B cell (primary cell): ENCODE measurements at regions not wholly inside any gene's neighbourhood (a gene's known extent, or its start where the extent isn't known, plus 50 kb on each side); places are given as distances from the start of the nearest gene placed in this dataset.

Source experiments
- ATAC-seq: fragments of 200-7000 bp; cut with Tn5 transposase; one replicate; pipeline ENCODE4 v1.10.0; 2021; ENCODE audit warnings: low read depth, mild to moderate bottlenecking, moderate number of reproducible peaks, moderate library complexity
- CTCF ChIA-PET: fragments of 350-600 bp; sonication (Branson Sonifier 250); formaldehyde crosslinking; loops from one replicate; lab custom pipeline; 2021; ENCODE audit warnings: antibody characterized with exemption, inconsistent platforms; lab: Charles Lee
- POLR2A ChIA-PET: fragments of 350-600 bp; sonication (Branson Sonifier 250); formaldehyde crosslinking; loops from one replicate; lab custom pipeline; 2021; ENCODE audit warnings: antibody characterized with exemption; lab: Charles Lee
- DNase-seq: peaks from one replicate; pipeline ENCODE4 v3.0.0; 2013
- H2AFZ ChIP-seq: 2 replicates; pipeline ENCODE4 v1.6.1; 2012; ENCODE audit warnings: mild to moderate bottlenecking, low read depth, low read length; ENCODE audit not compliant: insufficient read depth, poor library complexity, severe bottlenecking
- H3K27ac ChIP-seq, 2 donors: 1 replicate in 1 of 2; 2 replicates in 1 of 2; pipeline ENCODE4 v1.5.1; 2012 to 2013; ENCODE audit warnings: low read length in 2 of 2, mild to moderate bottlenecking in 2 of 2, moderate library complexity in 1 of 2
- H3K27me3 ChIP-seq, 4 experiments: fragments of 200-600 bp in 1 of 4; sonication (generic) in 1 of 4; replicated peaks in 1 of 4; 1 replicate in 2 of 4; 2 replicates in 2 of 4; pipeline versions ENCODE4 v1.6.1 to v1.7.0; 2013 to 2016; ENCODE audit warnings: low read length in 3 of 4, mild to moderate bottlenecking in 2 of 4, mixed read lengths in 1 of 4, moderate library complexity in 1 of 4; ENCODE audit not compliant: insufficient read depth in 4 of 4, control insufficient read depth in 3 of 4; ENCODE audit errors: control extremely low read depth in 1 of 4
- H3K36me3 ChIP-seq, 2 experiments: replicated peaks in 1 of 2; 1 replicate in 1 of 2; 2 replicates in 1 of 2; pipeline versions ENCODE4 v1.6.1 to v1.7.1; 2013; ENCODE audit warnings: low read length in 1 of 2; ENCODE audit not compliant: insufficient read depth in 2 of 2, control insufficient read depth in 1 of 2; ENCODE audit errors: control extremely low read depth in 1 of 2, extremely low read depth in 1 of 2
- H3K4me1 ChIP-seq, 2 donors: fragments of 200-600 bp in 1 of 2; sonication (generic) in 1 of 2; 1 replicate in 1 of 2; 2 replicates in 1 of 2; pipeline versions ENCODE4 v1.5.1 to v1.6.1; 2013 to 2017; ENCODE audit warnings: low read length in 2 of 2; ENCODE audit not compliant: control insufficient read depth in 2 of 2, insufficient read depth in 2 of 2
- H3K4me2 ChIP-seq: replicated peaks from 2 replicates; pipeline ENCODE3; 2012; ENCODE audit warnings: mild to moderate bottlenecking, low read depth, low read length; ENCODE audit not compliant: poor library complexity, severe bottlenecking
- H3K4me3 ChIP-seq, 5 experiments: fragments of 200-600 bp in 1 of 5; sonication (generic) in 1 of 5; 1 replicate in 3 of 5; 2 replicates in 2 of 5; pipeline versions ENCODE4 v1.5.1 to v1.7.0; 2011 to 2016; ENCODE audit warnings: low read length in 4 of 5, mild to moderate bottlenecking in 4 of 5, low read depth in 2 of 5, control low read depth in 1 of 5, moderate library complexity in 1 of 5; ENCODE audit not compliant: insufficient read depth in 1 of 5; ENCODE audit errors: control extremely low read depth in 1 of 5, extremely low read depth in 1 of 5
- H3K79me2 ChIP-seq: fragments of 200-600 bp; sonication (generic); one replicate; pipeline ENCODE4 v1.6.0; 2016; ENCODE audit warnings: low read length; ENCODE audit not compliant: control insufficient read depth, insufficient read depth
- H3K9ac ChIP-seq: fragments of 200-600 bp; sonication (generic); 2 replicates; pipeline ENCODE4 v1.6.1; 2017; ENCODE audit warnings: mild to moderate bottlenecking, low read length, moderate library complexity
- H3K9me3 ChIP-seq, 3 donors: one replicate each; pipeline versions ENCODE4 v1.6.1 to v1.7.1; 2013; ENCODE audit warnings: low read length in 2 of 3; ENCODE audit not compliant: control insufficient read depth in 2 of 3, insufficient read depth in 1 of 3; ENCODE audit errors: control extremely low read depth in 1 of 3
- H4K20me1 ChIP-seq: 2 replicates; pipeline ENCODE4 v1.6.0; 2012; ENCODE audit warnings: mild to moderate bottlenecking, low read length; ENCODE audit not compliant: insufficient read depth, control insufficient read depth, poor library complexity, severe bottlenecking
- H3K27ac Mint-ChIP-seq: one replicate; pipeline ENCODE4 v1.8.0; 2021; ENCODE audit warnings: mixed read lengths
- H3K27me3 Mint-ChIP-seq: one replicate; pipeline ENCODE4 v1.8.0; 2021; ENCODE audit warnings: mixed read lengths
- H3K4me1 Mint-ChIP-seq: one replicate; pipeline ENCODE4 v1.8.0; 2021; ENCODE audit warnings: mixed read lengths
- H3K4me3 Mint-ChIP-seq: one replicate; pipeline ENCODE4 v1.8.0; 2021; ENCODE audit warnings: mixed read lengths
- H3K9me3 Mint-ChIP-seq: one replicate; pipeline ENCODE4 v1.8.0; 2022; ENCODE audit warnings: mixed read lengths; ENCODE audit not compliant: insufficient read depth
- EZH2 ChIP-seq: IDR thresholded peaks from 2 replicates; pipeline ENCODE4 v1.6.1; 2012; ENCODE audit warnings: borderline replicate concordance, low read depth, mild to moderate bottlenecking, moderate library complexity, low read length; ENCODE audit not compliant: insufficient read depth, poor library complexity, severe bottlenecking
- WGBS: methylation state at CpG from one replicate; pipeline ENCODE4 v1.1.5; 2013; ENCODE audit warnings: missing lambda C conversion rate; ENCODE audit not compliant: insufficient coverage; 5-methylcytosine and 5-hydroxymethylcytosine counted together
- intact Hi-C: fragments of 100-400 bp; cut with micrococcal nuclease; formaldehyde crosslinking; loops from one replicate; pipeline ENCODE4 v1.10.0; 2022
- TF ChIP-seq, protein P1 (sequence below): fragments of 200-600 bp; IDR thresholded peaks from one replicate; pipeline ENCODE4 v1.8.0; 2022; ENCODE audit warnings: antibody characterized with exemption, mild to moderate bottlenecking

DNA sequence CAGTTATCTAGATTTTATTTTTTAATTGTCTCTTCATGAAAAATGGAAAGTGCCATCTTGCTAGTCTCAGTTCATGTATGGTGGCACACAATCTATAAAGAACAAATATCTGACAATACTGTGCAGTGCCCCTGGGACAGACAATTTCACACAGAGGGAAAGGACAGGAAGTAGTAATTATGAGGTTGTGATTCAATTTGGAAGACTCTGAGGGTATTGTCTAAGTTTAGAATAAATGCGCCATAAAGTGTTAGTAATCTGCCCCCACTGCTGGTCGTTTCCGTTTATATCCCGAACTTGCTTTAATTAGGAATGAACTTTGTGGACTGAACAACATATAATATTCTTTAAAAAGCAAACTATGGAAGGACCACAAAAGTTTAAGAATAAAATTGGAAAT is 196.4 kb upstream of the SLC24A5 start:
- Histone ChIP-seq H3K36me3 (no peaks in the 10 kb centered on the region), H3K79me2 (no peaks in the 10 kb centered on the region), H3K4me3 (no peak overlapping the region), H3K27me3 (no peaks in the 10 kb centered on the region), H3K4me1 (no peaks in the 10 kb centered on the region), H3K27ac (no peak overlapping the region), H4K20me1 (no peaks in the 10 kb centered on the region), H3K9ac (no peak overlapping the region), H3K4me2 (no peak overlapping the region), H2AFZ (no peak overlapping the region), H3K9me3 (no peaks in the 10 kb centered on the region)
- ATAC-seq: no peak
- Mint-ChIP-seq H3K4me1 (no peaks in the 10 kb centered on the region), H3K4me3 (no peak overlapping the region), H3K27ac (no peak overlapping the region), H3K27me3 (no peaks in the 10 kb centered on the region), H3K9me3 (no peaks in the 10 kb centered on the region)
- ChIA-PET CTCF (no interaction called here), POLR2A (no interaction called here)
- TF ChIP-seq EZH2: no peak
- TF ChIP-seq, protein P1, sequence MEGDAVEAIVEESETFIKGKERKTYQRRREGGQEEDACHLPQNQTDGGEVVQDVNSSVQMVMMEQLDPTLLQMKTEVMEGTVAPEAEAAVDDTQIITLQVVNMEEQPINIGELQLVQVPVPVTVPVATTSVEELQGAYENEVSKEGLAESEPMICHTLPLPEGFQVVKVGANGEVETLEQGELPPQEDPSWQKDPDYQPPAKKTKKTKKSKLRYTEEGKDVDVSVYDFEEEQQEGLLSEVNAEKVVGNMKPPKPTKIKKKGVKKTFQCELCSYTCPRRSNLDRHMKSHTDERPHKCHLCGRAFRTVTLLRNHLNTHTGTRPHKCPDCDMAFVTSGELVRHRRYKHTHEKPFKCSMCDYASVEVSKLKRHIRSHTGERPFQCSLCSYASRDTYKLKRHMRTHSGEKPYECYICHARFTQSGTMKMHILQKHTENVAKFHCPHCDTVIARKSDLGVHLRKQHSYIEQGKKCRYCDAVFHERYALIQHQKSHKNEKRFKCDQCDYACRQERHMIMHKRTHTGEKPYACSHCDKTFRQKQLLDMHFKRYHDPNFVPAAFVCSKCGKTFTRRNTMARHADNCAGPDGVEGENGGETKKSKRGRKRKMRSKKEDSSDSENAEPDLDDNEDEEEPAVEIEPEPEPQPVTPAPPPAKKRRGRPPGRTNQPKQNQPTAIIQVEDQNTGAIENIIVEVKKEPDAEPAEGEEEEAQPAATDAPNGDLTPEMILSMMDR: no peak
- no CpG with 5 or more reads among the region's 4 CpGs for WGBS
- intact Hi-C loops: no loop called here
- no peak for DNase-seq

DNA sequence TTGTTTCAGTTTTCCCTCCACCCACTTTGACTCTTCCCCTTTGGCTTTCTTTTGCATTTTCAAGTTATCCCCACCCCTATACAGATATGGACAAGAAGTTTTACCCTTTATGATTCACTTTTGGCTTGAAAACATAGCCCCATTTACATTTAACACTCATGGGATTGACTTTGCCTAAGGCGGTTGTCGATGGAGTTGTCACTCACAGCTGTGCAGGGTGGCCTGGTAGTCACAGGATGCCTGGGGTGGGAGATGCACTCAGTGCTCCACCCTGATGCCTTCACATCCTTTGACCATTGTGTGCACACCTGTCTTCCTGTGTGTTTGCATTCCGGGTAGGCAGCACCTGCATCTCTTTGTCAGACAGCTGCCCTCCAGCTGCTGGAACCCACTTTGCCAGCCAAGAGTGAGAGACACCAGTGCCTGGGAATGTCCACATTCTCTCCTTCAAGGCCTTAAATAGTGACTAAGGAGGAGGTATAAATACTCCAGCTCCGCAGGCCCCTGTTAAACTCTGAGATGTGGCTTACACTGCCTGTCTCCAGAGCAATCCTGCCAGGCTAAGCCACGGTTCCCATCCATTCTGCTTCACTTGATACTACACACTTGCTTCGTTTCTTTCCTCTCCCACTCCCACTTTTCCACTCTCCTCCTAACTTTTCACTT is 191.5 kb upstream of the SLC24A5 start:
- intact Hi-C loops: no loop called here
- Mint-ChIP-seq H3K4me3 (no peak overlapping the region), H3K4me1 (no peaks in the 10 kb centered on the region), H3K9me3 (no peaks in the 10 kb centered on the region), H3K27me3 (peaks cover 7% of the 10 kb centered on the region), H3K27ac (no peak overlapping the region)
- no peak for TF ChIP-seq EZH2
- TF ChIP-seq, protein P1: no peak
- H4K20me1 ChIP-seq: no peaks in the 10 kb centered on the region
- WGBS: 82% methylated on average over 4 of the region's 6 CpGs
- H3K4me1 ChIP-seq: no peaks in the 10 kb centered on the region
- no peaks in the 10 kb centered on the region for H3K36me3 ChIP-seq
- ChIA-PET CTCF (no interaction called here), POLR2A (no interaction called here)
- no peak overlapping the region for H2AFZ ChIP-seq
- DNase-seq: no peak
- no peaks in the 10 kb centered on the region for H3K9me3 ChIP-seq
- no peak overlapping the region for H3K9ac ChIP-seq
- no peak for ATAC-seq
- H3K27ac ChIP-seq: no peak overlapping the region
- no peak overlapping the region for H3K4me2 ChIP-seq
- no peak overlapping the region for H3K4me3 ChIP-seq
- H3K79me2 ChIP-seq: no peaks in the 10 kb centered on the region
- no peaks in the 10 kb centered on the region for H3K27me3 ChIP-seq
